Nephron (organoid): ENCODE measurements at regions not wholly inside any gene's neighbourhood (a gene's known extent, or its start where the extent isn't known, plus 50 kb on each side); places are given as distances from the start of the nearest gene placed in this dataset.

Experiments used
- H3K27ac Mint-ChIP-seq, 3 experiments: 2 replicates each; pipeline ENCODE4 v1.8.0; 2020; ENCODE audit warnings: mixed read lengths in 3 of 3, mild to moderate bottlenecking in 2 of 3, moderate library complexity in 1 of 3
- H3K27me3 Mint-ChIP-seq: 2 replicates; pipeline ENCODE4 v1.8.0; 2021; ENCODE audit warnings: low read depth, mild to moderate bottlenecking, moderate library complexity, mixed read lengths
- H3K36me3 Mint-ChIP-seq: 2 replicates; pipeline ENCODE4 v1.8.0; 2020; ENCODE audit warnings: low read depth, mixed read lengths
- H3K4me1 Mint-ChIP-seq: 2 replicates; pipeline ENCODE4 v1.8.0; 2020; ENCODE audit warnings: mixed read lengths
- H3K4me3 Mint-ChIP-seq, 3 experiments: 2 replicates each; pipeline ENCODE4 v1.8.0; 2020; ENCODE audit warnings: mild to moderate bottlenecking in 3 of 3, mixed read lengths in 3 of 3, moderate library complexity in 2 of 3
- H3K9me3 Mint-ChIP-seq: 2 replicates; pipeline ENCODE4 v1.8.0; 2020; ENCODE audit warnings: mixed read lengths
- CTCF ChIP-seq, 3 experiments: fragments of 200-600 bp; sonication (generic); IDR thresholded peaks; one replicate each; pipeline ENCODE4 v1.5.0; 2021; ENCODE audit warnings: antibody characterized with exemption in 3 of 3; ENCODE audit not compliant: unreplicated experiment in 3 of 3

DNA sequence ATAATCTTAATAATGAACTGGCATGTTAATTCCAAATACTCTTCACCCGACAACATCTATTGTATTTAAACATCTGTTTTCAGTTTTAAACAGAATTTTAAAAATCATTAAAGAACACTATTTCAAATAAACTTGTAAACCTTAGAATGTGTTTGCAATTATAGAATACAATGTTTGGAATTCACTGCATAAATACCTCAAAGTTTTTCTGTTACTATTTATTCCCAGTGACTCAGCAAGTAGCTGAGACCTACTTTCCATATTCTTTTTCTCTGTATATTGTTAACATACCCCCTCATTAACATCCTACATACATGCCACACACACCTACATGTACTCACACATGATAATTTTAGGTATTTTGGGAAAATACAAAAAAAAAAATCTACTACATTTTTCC lies 1134.3 kb downstream of the SLITRK1 start:
- Mint-ChIP-seq H3K9me3 (no peaks in the 10 kb centered on the region), H3K36me3 (no peaks in the 10 kb centered on the region), H3K27ac (no peak overlapping the region), H3K27me3 (no peaks in the 10 kb centered on the region), H3K4me3 (no peak overlapping the region), H3K4me1 (peaks cover 9% of the 10 kb centered on the region)
- no peak for TF ChIP-seq CTCF (IDR thresholded peaks at IDR 0.05; ENCODE audit: unreplicated experiment in 3 of 3)

DNA sequence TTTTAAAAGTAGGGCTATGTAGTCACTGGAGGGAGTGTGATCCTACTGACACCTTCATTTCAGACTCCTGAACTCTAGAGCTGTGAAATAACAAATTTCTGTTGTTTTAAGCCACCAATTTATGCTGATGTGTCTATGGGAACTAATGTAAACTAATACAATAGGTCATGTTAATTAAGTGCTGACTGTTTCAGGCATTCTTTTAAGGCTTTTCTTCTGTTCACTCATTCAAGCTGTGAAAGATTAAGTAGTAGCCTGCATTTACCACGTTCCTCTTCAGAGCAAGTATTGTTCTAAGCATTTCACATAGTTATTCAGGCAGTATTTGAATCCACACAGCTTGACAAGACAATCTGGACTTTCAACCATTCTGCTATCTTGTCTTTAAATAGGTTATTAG lies 1135.0 kb downstream of the SLITRK1 start:
- Mint-ChIP-seq H3K36me3 (no peaks in the 10 kb centered on the region), H3K27ac (peak overlapping the region in 1 of 3 experiments; percentile 56), H3K4me3 (no peak overlapping the region), H3K9me3 (no peaks in the 10 kb centered on the region), H3K4me1 (peaks cover 9% of the 10 kb centered on the region), H3K27me3 (no peaks in the 10 kb centered on the region)
- no peak for TF ChIP-seq CTCF (IDR thresholded peaks at IDR 0.05; ENCODE audit: unreplicated experiment in 3 of 3)

- TF ChIP-seq CTCF (IDR thresholded peaks at IDR 0.05; ENCODE audit: unreplicated experiment in 3 of 3), result no peak
- H3K36me3 Mint-ChIP-seq, result no peaks in the 10 kb centered on the region
- H3K4me3 Mint-ChIP-seq, result no peak overlapping the region
- peaks cover 25% of the 10 kb centered on the region for H3K9me3 Mint-ChIP-seq
- H3K27ac Mint-ChIP-seq, result no peak overlapping the region
- H3K27me3 Mint-ChIP-seq, result no peaks in the 10 kb centered on the region
- H3K4me1 Mint-ChIP-seq, result no peaks in the 10 kb centered on the region
These were observed 1141.8 kb downstream of the SLITRK1 start for GRCh38 chr13:82740442-82740841.

DNA sequence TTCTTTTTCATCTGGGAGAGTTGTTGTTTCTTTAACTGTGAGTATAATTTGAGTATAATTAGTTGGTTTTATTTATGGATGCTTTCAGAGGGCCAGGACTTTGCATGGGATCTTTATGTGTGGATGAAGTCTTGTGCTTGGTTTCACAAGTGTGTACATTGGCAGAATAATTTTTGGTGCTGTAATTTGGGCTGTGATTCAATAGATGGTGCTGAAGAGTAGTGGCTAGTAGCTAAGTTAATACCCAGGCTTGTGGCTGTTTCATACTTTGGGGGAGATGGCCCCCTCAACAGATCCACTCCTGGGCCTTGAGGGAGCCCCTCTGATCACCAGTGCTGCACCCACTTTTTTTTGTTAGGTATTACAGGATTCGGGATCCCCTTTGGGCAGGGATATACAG lies 1142.4 kb downstream of the SLITRK1 start:
- Mint-ChIP-seq H3K4me3 (no peak overlapping the region), H3K27me3 (no peaks in the 10 kb centered on the region), H3K9me3 (peaks cover 29% of the 10 kb centered on the region), H3K4me1 (no peaks in the 10 kb centered on the region), H3K27ac (no peak overlapping the region), H3K36me3 (no peaks in the 10 kb centered on the region)
- no peak for TF ChIP-seq CTCF (IDR thresholded peaks at IDR 0.05; ENCODE audit: unreplicated experiment in 3 of 3)

GRCh38 chr13:82729401-82729800 lies 1152.9 kb downstream of the SLITRK1 start:
- no peaks in the 10 kb centered on the region for H3K4me1 Mint-ChIP-seq

More at GRCh38 chr13:82729401-82729800, 1152.9 kb downstream of the SLITRK1 start:
- Mint-ChIP-seq H3K36me3 (no peaks in the 10 kb centered on the region), H3K27me3 (no peaks in the 10 kb centered on the region), H3K9me3 (no peaks in the 10 kb centered on the region), H3K27ac (no peak overlapping the region), H3K4me3 (no peak overlapping the region)
- TF ChIP-seq CTCF (IDR thresholded peaks at IDR 0.05; ENCODE audit: unreplicated experiment in 3 of 3), result no peak
